Activated CD8-positive, alpha-beta T cell treated with anti-CD3 and anti-CD28 coated beads for 36 hours (primary cell): ENCODE measurements at regions not wholly inside any gene's neighbourhood (a gene's known extent, or its start where the extent isn't known, plus 50 kb on each side); places are given as distances from the start of the nearest gene placed in this dataset.
"Not testable (repeated sequence)": the region's sequence is repeated elsewhere in the genome, so short reads cannot be mapped to it uniquely, and the experiment has no call there.

ENCODE experiments used
- ATAC-seq: fragments of 200-7000 bp; cut with Tn5 transposase; one replicate; pipeline ENCODE4 v1.10.0; 2021; ENCODE audit warnings: mild to moderate bottlenecking, moderate library complexity
- CTCF ChIA-PET: fragments of 350-600 bp; sonication (Branson Sonifier 250); formaldehyde crosslinking; loops from one replicate; lab custom pipeline; 2021; ENCODE audit warnings: antibody characterized with exemption; lab: Charles Lee
- POLR2A ChIA-PET: fragments of 350-600 bp; sonication (Branson Sonifier 250); formaldehyde crosslinking; loops from one replicate; lab custom pipeline; 2021; ENCODE audit warnings: antibody characterized with exemption; lab: Charles Lee
- DNase-seq: peaks from one replicate; pipeline ENCODE4 v3.0.0-alpha.2; 2020
- H3K27ac Mint-ChIP-seq: one replicate; pipeline ENCODE4 v1.8.0; 2021; ENCODE audit warnings: mild to moderate bottlenecking, mixed read lengths
- H3K27me3 Mint-ChIP-seq: one replicate; pipeline ENCODE4 v1.8.0; 2021; ENCODE audit warnings: mixed read lengths
- H3K36me3 Mint-ChIP-seq: one replicate; pipeline ENCODE4 v1.8.0; 2021; ENCODE audit warnings: low read depth, mixed read lengths
- H3K4me1 Mint-ChIP-seq: one replicate; pipeline ENCODE4 v1.8.0; 2021; ENCODE audit warnings: low read depth, mixed read lengths
- H3K4me3 Mint-ChIP-seq: one replicate; pipeline ENCODE4 v1.8.0; 2021; ENCODE audit warnings: mild to moderate bottlenecking, moderate library complexity, mixed read lengths
- H3K9me3 Mint-ChIP-seq: one replicate; pipeline ENCODE4 v1.8.0; 2021; ENCODE audit warnings: mixed read lengths
- intact Hi-C: fragments of 100-400 bp; cut with micrococcal nuclease; formaldehyde crosslinking; loops from one replicate; pipeline ENCODE4 v1.10.0; 2022
- TF ChIP-seq, protein P1 (sequence below): fragments of 200-600 bp; IDR thresholded peaks from one replicate; pipeline ENCODE4 v1.8.0; 2022; ENCODE audit warnings: antibody characterized with exemption, mild to moderate bottlenecking

DNA sequence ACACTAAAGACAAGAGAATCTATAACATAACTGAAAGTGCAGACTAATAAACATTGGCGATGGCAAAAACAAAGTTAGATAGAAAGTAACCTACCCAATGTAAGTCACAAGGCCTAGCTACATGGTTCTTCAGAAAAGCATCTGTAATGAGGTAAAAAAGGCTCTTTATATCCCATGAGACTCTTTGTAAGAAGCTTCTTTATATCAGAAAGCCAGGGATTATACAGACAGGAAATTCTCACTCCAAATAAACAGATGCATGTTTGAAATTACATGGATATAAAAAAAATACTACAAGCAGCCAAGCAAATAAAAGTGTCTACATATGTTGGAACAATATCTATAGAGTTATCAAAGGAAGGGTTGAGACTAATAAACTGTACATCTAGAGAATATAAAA, 284.9 kb upstream of the NRSN1 start:
- DNase-seq, result no peak
- no peaks in the 10 kb centered on the region for H3K27me3 Mint-ChIP-seq
- POLR2A ChIA-PET, result no interaction called here
- ATAC-seq, result no peak
- no peaks in the 10 kb centered on the region for H3K36me3 Mint-ChIP-seq
- TF ChIP-seq, protein P1, sequence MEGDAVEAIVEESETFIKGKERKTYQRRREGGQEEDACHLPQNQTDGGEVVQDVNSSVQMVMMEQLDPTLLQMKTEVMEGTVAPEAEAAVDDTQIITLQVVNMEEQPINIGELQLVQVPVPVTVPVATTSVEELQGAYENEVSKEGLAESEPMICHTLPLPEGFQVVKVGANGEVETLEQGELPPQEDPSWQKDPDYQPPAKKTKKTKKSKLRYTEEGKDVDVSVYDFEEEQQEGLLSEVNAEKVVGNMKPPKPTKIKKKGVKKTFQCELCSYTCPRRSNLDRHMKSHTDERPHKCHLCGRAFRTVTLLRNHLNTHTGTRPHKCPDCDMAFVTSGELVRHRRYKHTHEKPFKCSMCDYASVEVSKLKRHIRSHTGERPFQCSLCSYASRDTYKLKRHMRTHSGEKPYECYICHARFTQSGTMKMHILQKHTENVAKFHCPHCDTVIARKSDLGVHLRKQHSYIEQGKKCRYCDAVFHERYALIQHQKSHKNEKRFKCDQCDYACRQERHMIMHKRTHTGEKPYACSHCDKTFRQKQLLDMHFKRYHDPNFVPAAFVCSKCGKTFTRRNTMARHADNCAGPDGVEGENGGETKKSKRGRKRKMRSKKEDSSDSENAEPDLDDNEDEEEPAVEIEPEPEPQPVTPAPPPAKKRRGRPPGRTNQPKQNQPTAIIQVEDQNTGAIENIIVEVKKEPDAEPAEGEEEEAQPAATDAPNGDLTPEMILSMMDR, result no peak
- no peak overlapping the region for H3K4me3 Mint-ChIP-seq
- H3K9me3 Mint-ChIP-seq, result no peaks in the 10 kb centered on the region
- no peak overlapping the region for H3K27ac Mint-ChIP-seq
- H3K4me1 Mint-ChIP-seq, result no peaks in the 10 kb centered on the region
- intact Hi-C loops, result no loop called here
- CTCF ChIA-PET, result no interaction called here

DNA sequence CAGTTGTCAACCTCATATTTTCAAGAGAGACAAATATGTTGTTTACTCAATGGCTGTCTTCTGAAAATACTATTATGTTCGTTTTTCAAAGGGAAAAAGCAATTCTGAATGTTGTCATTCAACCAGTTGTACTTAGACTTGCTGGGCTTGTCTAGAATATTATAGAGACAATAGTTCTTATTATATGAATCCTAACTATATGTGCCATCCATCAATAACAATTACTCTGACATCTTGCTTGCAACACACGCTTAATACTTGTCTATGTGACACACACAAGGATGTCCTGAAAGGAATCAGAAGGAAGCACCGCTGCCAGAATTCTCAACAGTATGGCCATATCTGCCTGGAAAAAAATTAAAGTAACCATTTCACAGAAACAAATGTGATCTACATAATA, 283.3 kb upstream of the NRSN1 start:
- intact Hi-C loops, result no loop called here
- POLR2A ChIA-PET, result no interaction called here
- H3K27me3 Mint-ChIP-seq, result no peaks in the 10 kb centered on the region
- no peak overlapping the region for H3K27ac Mint-ChIP-seq
- no peaks in the 10 kb centered on the region for H3K9me3 Mint-ChIP-seq
- H3K4me1 Mint-ChIP-seq, result no peaks in the 10 kb centered on the region
- H3K36me3 Mint-ChIP-seq, result no peaks in the 10 kb centered on the region
- DNase-seq (no peak), ATAC-seq (no peak)
- CTCF ChIA-PET, result no interaction called here
- TF ChIP-seq, protein P1, result no peak
- no peak overlapping the region for H3K4me3 Mint-ChIP-seq

DNA sequence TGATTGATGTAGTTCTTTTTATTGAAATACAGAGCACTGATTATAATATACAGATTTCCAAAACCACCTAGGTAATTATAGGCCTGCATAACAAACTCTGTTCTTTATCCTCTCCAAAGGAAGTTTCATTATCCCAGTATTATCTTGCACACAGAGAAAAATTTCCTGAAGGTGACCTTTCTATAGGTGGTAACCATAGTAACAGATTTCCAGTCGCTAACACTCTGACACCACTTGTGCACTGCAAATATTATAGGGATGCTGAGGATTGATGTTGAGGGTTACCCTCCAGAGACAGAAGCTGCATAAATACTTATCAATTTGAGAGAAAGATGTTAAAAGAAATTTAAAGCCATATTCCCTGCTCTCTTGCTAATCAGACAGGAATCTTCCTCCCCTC, 274.5 kb upstream of the NRSN1 start:
- no peaks in the 10 kb centered on the region for H3K36me3 Mint-ChIP-seq
- H3K27me3 Mint-ChIP-seq, result no peaks in the 10 kb centered on the region
- DNase-seq (no peak), ATAC-seq (no peak)
- TF ChIP-seq, protein P1, result no peak
- peaks cover 1% of the 10 kb centered on the region for H3K9me3 Mint-ChIP-seq
- intact Hi-C loops, result no loop called here
- H3K4me3 Mint-ChIP-seq, result no peak overlapping the region
- H3K27ac Mint-ChIP-seq, result no peak overlapping the region
- ChIA-PET CTCF (no interaction called here), POLR2A (no interaction called here)
- no peaks in the 10 kb centered on the region for H3K4me1 Mint-ChIP-seq

DNA sequence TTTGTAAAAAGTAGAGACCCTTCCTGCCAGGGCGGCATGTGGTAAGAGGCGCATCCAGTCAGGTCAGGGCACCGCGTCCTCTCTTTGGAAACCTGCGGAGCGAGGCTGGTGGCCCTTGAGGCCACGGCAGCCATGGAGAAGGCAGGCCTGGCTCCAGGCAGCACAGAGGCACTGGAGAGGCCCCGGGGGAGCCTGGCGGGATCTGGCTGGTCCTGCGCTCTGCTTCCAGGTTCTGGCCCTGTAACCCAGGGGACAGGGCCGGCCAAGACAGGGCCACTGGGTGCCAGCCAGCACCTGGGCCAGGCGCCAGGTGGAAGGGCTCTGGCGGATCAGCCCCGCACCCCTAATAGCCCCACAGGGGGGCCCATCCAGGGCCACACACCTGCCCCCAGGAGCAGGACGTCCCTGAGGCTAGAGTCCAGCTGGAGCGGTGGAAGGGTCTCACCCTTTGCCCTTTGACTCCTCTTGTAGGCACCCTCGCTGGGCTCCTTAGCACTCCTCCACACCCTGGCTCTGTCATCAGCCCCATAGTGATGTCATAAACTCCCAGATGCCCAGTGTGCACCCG, 272.4 kb upstream of the NRSN1 start:
- not testable (repeated sequence) for ATAC-seq, H3K27me3 Mint-ChIP-seq, H3K27ac Mint-ChIP-seq

DNA sequence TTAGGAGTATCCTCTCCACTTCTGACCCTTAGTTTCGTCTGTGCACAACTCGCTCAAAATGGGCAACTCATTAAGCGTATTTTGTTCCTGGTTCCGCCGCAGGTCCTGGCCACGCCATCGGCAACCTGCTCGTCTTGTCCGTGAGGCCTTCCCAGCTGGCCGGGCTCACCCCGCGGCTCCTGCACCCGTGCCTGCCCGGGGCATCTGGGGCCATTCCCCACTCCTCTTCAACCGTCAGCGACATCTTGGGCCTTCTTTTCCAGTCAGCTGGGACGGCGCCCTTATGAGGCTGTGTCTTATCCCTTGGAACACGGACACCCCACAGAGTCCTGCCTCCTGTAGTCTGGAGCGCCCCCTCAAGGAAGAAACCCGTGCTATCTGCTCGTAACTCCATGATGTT, 271.9 kb upstream of the NRSN1 start:
- H3K4me1 Mint-ChIP-seq, H3K27ac Mint-ChIP-seq, H3K9me3 Mint-ChIP-seq, CTCF ChIA-PET, H3K4me3 Mint-ChIP-seq, POLR2A ChIA-PET, H3K36me3 Mint-ChIP-seq, ATAC-seq, H3K27me3 Mint-ChIP-seq, intact Hi-C loops, DNase-seq: not testable (repeated sequence)

More for the DNA sequence above, 272.4 kb upstream of the NRSN1 start:
- POLR2A ChIA-PET, H3K4me3 Mint-ChIP-seq, DNase-seq, CTCF ChIA-PET, H3K36me3 Mint-ChIP-seq, H3K4me1 Mint-ChIP-seq, intact Hi-C loops, H3K9me3 Mint-ChIP-seq: not testable (repeated sequence)

DNA sequence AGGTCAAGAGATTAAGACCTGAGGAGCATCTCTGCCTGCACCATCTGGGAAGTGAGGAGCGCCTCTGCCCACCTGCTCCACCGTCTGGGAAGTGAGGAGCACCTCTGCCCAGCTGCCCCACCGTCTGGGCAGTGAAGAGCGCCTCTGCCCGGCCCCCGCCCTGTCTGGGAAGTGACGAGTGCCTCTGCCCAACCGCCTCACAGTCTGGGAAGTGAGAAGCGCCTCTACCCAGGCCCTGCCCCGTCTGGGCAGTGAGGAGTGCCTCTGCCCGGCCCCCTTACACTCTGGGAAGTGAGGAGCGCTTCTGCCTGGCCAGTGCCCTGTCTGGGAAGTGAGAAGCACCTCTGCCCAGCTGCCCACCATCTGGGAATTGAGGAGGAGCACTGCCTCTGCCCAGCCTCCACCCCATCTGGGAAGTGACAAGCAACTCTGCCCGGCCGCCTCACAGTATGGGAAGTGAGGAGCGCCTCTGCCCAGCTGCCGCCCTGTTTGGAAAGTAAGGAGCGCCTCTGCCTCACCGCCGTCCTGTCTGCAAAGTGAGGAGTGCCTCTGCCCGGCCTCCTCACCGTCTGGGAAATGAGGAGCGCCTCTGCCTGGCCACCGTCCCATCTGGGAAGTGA, 270.4 kb upstream of the NRSN1 start:
- Mint-ChIP-seq H3K27me3 (no peaks in the 10 kb centered on the region), H3K4me1 (no peaks in the 10 kb centered on the region), H3K36me3 (no peaks in the 10 kb centered on the region), H3K4me3 (no peak overlapping the region), H3K27ac (no peak overlapping the region), H3K9me3 (peaks cover 1% of the 10 kb centered on the region)
- ATAC-seq (no peak), DNase-seq (no peak)
- intact Hi-C loops, result no loop called here
- TF ChIP-seq, protein P1, result no peak
- ChIA-PET CTCF (no interaction called here), POLR2A (no interaction called here)
